Adrenal gland (tissue), 5 donors: ENCODE measurements at regions not wholly inside any gene's neighbourhood (a gene's known extent, or its start where the extent isn't known, plus 50 kb on each side); places are given as distances from the start of the nearest gene placed in this dataset.

Experiments
- CTCF ChIP-seq, 6 experiments: fragments of 450-650 bp in 4 of 6; fragments of 200-600 bp in 2 of 6; sonication (generic) in 1 of 6; IDR thresholded peaks; 1 replicate in 5 of 6; 2 replicates in 1 of 6; pipeline versions ENCODE4 v1.5.1 to v1.8.0; 2016 to 2021; ENCODE audit warnings: antibody characterized with exemption in 6 of 6, mild to moderate bottlenecking in 2 of 6, moderate library complexity in 1 of 6
- POLR2A ChIP-seq, 2 donors: fragments of 450-650 bp; IDR thresholded peaks; one replicate each; pipeline ENCODE4 v1.6.1; 2017; ENCODE audit warnings: antibody characterized with exemption in 2 of 2, mild to moderate bottlenecking in 2 of 2, moderate library complexity in 1 of 2
- donor health status: DM: no; HTN: no; CAD: no.

GRCh38 chr10:3838460-3839437, 53.7 kb upstream of the KLF6 start:
- TF ChIP-seq CTCF (IDR thresholded peaks at IDR 0.05) (no peak), POLR2A (IDR thresholded peaks at IDR 0.05) (no peak)
